ENCODE measurements at regions not wholly inside any gene's neighbourhood (a gene's known extent, or its start where the extent isn't known, plus 50 kb on each side); places are given as distances from the start of the nearest gene placed in this dataset.

DNA sequence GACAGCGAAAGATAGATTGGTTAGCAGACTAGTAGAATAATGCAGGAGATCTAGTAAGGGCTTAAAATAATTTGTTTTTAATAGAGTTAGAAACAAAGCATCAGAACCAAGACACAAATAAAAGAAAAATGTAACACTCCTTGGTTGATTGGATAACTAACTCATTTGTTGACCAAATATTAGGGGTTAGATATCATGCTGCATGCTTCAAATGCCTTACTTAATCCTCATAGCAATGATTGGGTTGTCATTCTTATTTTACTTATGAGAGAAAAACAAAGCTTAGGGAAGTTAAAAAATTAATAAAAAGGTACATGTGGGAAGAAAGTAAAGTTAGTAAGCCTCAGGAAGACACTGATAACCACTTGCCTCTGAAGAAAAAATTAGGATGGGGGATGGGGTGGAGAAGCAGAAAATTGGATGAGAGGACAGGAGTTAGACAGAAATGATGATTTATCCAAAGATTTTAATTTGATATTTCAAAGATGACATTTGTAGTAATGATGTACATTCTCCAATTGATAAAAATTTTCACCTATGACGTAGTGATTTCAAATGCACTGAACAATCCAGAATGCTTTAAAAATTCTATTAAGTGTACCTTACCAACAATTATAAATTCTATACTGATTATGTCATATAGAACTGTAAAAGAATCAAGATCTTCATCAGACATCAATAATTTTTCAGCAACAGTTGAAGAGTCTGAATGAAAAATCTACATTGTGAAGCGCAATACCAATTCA lies 374.7 kb downstream of the COL11A1 start:
- TF ChIP-seq, protein P1, sequence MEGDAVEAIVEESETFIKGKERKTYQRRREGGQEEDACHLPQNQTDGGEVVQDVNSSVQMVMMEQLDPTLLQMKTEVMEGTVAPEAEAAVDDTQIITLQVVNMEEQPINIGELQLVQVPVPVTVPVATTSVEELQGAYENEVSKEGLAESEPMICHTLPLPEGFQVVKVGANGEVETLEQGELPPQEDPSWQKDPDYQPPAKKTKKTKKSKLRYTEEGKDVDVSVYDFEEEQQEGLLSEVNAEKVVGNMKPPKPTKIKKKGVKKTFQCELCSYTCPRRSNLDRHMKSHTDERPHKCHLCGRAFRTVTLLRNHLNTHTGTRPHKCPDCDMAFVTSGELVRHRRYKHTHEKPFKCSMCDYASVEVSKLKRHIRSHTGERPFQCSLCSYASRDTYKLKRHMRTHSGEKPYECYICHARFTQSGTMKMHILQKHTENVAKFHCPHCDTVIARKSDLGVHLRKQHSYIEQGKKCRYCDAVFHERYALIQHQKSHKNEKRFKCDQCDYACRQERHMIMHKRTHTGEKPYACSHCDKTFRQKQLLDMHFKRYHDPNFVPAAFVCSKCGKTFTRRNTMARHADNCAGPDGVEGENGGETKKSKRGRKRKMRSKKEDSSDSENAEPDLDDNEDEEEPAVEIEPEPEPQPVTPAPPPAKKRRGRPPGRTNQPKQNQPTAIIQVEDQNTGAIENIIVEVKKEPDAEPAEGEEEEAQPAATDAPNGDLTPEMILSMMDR (IDR thresholded peaks at IDR 0.05): no peak
- no peak for TF ChIP-seq POLR2A (IDR thresholded peaks at IDR 0.05)
